Fibroblast of gingiva (primary cell): ENCODE measurements at regions not wholly inside any gene's neighbourhood (a gene's known extent, or its start where the extent isn't known, plus 50 kb on each side); places are given as distances from the start of the nearest gene placed in this dataset.

Source experiments
- DNase-seq: peaks from one replicate; pipeline ENCODE4 v3.0.0-alpha.2; 2011; ENCODE audit warnings: low read depth

DNA sequence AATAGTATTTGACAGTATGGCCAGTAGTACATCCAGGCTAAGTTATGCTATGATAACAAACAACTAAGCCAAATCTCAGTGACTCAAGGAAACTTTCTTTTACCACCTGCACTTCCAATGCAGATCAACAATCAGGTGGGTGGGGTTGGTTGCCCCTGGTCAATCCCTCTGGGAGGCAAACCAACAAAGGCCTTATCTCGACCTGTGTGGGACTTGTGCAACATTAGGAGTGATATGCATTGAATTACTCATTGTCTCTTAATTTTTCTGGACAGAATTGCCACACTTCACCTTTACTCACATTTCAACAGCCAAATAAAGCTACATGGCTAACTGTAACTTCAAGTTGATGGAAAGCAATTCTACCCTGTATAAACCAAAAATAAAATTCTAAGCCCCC, 1049.3 kb upstream of the CDH2 start:
- DNase-seq = no peak

DNA sequence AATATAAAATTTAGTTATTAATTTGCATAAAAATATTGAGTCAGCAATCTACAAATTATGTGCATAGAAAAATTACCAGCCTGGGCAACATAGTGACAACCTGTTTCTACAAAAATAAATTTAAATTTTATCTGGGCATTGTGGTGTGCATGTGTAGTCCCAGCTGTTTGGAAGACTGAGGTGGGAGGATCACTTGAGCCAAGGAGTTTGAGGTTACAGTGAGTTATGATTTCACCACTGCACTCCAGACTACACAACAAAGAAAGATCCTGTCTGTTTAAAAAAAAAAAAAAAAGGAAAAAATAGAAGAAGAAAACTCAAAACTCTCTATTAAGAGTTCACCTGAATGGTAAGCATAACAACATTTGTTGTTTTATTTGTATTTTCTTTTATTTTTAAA, 1048.4 kb upstream of the CDH2 start:
- DNase-seq = no peak

DNA sequence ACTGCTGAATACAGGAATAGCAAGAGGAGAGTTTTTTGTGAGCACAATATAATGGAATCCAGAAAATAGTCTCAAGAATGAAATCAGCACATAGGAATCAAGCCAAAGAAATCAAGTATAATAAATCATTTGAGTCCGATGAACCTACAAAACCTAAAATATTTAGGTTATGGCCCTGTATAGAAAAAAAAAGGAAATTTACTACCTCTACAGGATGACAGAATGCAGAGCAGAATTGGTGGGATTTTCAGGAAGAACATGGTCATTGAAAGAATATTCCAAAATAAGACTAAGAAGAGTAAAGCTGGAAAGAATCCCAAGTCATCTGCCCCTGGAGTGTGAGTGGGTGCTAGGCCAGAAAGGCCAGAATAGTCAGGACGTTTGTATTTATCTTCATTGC, 1041.2 kb upstream of the CDH2 start:
- DNase-seq = no peak

DNA sequence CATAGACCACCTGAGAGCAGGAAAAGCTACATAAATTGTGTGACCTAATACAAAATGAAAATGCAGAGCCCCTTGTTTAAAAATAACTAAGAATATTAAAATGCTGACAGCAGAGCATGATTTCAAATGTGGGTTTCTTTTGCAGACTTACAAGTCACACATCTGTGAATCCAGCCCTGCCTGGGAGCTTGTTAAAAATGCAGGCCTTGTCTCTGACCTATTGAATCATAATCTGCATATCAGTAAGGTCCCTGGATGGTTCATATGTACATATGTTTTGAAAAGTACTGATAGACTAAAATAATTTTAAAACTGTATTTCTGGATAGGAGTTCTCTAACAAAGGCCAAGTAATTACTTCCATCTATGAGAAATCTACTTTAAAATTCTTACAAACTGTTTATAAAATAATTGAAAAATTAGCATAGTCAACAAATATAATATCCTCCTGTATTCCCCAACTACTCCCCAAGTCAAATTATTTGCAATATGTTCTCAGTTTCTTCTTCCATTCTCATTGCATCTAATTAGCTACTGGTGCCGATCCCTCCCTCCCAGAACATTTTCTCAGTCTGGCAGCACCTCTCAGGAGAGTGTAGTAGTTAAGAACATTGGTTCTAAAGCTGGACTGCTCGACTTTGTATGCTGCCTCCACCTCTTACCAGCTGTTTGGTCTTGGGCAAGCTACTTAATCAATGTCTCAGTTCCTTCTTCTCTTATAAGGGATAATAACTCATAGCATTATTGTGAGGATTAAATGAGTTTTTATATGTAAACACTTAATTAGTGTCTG, 1040.4 kb upstream of the CDH2 start:
- DNase-seq = no peak

DNA sequence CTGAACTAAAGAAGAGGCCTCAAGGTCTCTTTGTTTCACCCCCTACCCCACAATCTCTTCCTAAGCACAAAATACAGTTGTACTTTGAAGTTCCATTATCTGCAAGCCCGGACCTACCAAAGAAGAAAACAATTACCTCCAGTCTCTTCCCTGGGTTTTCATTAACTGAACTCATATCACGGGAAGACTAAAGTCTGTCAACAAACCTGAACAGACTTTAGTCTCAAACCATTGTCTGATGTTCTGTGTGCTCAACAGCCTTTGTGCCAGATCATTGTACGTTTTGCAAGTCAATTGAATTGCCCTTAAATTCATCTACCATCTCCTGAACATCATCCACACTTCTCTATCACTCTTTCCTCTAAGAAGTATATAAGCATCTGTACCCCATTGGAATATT, 1021.9 kb upstream of the CDH2 start:
- no peak for DNase-seq

DNA sequence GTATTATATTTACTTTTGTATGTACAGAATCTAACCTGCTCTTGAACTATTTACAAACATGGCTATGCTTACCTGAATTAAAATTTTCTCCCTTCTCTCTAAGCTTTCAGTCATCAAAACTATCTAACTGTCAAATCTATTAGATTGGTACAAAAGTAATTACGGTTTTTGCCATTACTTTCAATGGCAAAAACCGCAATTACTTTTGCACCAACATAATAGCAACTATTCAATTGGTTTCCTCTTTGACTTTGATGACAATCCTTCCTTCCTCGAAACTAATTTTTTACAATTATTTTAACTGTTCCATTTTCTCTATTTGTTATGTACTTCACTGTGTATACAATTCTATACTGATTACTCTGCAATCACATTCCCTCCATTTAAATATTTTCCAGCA, 1019.4 kb upstream of the CDH2 start:
- DNase-seq = no peak

DNA sequence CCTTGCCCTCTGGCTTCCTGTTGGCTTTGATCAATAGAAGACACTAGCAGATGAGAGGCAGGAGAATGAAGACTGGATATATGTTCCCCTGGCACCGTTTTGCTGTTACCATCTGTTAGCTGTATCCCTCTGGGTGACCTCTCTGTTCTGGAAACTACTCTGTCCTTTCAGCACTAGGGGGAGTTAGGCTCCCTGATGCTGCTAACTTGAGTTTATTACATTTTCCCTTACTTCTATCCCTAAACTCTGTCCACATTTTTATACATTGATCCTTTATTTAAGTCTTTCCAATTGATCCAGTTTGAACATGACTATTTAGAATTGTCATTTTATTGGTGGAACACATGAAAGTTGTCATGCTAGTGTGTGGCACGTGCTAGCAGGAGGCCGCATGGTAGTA, 1014.3 kb upstream of the CDH2 start:
- peak; percentile 37 for DNase-seq

DNA sequence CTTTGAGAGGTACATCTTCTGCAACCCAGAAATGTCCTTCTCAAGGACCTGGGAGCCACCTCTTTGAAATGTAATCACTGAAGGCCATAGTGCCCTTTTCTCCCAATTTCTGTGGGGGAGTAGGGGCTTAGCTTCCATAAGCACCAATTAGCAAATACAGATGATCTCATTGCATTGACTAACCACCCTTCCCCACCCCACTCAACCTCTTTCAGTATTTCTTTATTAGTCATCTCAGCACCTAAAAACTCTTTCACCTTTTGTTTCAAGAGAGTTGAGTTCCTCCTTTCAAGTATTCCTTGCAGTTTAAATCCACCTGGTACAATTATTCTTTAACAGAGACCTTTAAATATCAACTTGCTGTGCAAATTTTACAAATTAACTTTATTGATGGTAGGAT, 1011.8 kb upstream of the CDH2 start:
- no peak for DNase-seq

DNA sequence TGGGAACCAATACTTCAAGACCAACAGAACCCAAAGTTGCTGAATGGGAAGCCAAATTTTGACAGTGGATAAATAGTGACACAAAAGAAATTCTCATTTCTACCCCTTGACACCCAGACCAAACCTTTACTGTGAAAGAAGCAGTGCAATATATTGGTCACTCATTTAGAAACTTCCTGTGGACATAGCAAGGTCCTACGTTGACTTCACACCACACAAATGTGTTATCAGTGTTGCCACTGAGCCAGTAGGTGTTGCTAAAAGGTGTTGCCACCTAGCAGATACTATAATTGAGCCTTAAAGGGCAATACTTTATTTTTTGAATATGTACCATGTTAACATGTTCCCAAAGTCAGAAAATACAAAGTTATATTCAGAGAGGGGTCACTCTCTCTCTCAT, 1008.9 kb upstream of the CDH2 start:
- no peak for DNase-seq

DNA sequence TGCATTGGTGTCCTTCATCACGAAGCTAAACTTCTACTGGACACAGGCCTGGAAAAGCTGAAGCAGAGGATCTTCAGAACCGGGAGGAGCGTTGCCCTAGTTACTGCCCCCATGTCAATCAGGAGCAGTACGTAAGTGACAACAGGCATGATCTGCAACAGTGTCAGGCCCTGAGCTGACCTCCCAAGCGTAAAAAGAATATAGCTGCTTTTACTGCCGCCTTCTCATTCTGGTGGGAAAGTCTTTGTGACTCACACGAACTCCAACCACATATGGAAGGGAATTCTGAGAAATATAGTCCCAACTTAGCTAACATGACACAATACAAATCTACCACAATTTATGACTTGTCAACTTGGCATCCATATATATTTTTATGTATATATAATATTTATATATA, 1007.7 kb upstream of the CDH2 start:
- DNase-seq = no peak

DNA sequence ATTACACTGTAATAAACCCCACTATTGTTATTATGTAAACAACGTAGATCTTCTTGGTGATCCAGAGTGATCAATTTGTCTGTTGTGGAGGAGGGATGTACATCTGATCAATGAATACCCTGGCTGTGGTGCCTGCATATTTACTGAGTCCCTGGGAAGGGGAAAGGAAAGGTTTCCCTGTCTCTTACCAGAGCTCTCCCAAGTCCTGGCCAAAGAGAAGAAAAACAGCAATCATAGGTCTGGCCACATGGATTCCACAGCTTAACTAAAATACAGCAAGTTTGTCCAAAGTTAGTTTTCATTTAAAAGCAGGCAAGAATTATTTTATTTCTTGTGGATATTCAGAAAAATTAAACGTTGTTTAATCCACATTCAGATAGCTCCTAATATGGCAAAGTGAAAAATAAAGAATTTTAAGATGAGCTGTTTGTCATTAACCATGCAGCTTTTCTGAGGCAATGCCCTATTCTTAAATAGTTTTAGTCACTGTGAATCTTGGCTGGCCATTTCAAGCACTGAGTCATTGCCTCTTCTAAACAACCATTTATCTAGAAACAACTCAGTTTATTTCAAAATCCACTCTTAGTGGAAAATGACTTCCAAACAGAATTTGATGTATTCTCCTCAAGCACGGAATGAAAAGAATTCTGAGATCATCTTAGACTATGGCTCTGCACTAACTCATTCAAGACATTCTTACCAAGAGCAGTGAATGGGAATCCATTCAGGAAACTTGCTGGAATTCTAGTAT, 1004.4 kb upstream of the CDH2 start:
- DNase-seq = peak; percentile 92

DNA sequence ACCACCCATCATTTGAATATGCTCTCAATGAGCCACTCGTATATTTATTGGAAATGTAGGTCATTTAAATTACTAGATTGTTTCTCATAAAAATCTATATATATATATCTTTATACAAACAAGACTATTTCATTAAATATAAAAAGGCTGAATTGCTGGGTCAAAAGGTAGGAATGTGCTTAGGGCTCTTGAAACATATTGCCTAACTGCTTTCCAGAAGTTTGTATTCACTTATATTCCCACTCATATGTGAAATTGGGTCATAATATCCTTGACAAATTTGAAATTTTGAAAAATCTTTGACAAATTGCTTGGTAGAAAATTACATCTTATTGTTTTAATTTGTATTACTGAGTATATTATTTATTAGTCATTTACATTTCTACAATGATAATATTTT, 999.8 kb upstream of the CDH2 start:
- no peak for DNase-seq

DNA sequence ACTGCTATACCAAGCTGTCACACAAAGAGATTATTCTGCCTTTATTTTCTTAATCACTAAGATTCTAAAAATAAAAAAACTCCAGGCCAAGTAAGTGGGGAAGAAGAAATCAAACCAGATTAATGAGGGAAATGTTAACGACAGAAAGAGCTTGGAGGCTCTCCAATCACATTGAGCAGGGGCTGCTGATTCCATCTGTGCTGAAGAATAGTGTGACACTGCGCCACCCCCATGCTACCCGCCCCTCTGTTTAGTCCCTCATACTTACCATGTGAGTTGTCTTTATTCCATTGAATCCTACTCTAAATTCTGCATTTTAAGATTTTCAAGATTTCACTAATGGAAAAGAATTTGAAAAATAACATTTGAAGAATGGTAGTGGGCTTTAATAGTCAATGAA, 998.0 kb upstream of the CDH2 start:
- DNase-seq = no peak

DNA sequence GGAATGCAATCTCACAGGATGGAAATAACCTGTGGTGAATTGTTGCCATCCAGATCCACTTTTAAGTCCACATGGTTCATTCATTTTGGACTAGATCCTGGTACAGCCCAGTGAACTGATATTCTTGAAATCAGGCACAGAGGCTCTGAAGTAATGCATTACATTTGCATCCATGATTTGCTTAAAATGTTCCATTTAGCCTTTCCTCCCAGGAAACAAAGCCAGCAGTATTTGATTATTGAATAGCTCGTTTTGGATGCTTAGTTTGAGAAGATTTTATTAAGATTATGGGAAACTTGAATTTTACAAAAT, 995.8 kb upstream of the CDH2 start:
- DNase-seq = no peak

DNA sequence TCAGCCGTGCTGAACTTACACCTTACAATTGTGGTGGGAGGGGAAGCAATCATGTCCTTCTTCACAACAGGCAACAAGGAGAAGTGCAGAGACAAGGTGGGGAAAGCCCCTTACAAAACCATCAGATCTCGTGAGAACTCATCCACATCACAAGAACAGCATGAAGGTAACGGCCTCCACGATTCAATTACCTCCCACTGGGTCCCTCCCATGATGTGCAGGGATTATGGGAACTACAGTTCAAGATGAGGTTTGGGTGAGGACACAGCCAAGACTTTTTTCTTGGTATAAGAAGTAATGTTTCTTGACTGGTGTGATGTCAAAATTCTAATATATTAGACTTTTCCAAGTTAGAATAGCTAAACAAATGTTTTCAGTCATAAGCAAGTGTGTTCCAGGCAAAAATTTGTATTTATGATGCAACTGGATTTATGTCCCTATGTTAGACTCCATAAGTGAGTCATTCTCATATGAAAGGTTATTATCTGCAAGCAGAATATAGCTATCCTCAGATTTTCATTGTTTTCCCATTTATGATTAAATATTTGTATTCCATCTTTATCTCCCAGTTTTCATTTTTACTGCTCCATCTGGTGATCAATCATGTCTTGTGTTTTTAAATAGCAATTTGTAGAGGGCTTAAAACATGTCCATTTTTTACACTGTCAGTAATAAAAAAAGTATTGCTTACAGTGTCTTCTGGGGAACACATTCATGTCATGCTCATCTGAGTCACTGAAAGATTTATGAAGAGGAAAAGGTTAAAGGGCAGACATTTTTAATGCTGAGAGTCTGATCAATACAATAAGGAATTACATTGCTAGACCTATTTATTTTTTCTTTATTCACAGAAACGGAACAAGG, 995.2 kb upstream of the CDH2 start:
- no peak for DNase-seq

DNA sequence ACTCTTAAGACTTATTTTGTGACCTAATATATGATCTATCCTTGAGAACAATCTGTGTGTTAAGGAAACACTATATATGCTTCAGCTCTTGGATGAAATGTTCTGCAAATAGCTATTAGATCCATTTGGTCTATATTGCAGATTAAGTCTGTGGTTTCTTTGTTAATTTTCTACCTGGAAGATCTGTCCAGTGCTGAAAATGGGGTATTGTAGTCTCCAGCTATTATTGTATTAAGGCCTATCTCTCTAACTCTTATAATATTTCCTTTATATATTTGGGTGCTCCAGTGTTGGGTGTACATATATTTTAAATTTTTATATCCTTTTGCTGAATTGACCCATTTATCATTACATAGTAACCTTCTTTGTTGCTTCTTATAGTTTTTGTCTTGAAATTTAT, 992.7 kb upstream of the CDH2 start:
- DNase-seq = no peak

DNA sequence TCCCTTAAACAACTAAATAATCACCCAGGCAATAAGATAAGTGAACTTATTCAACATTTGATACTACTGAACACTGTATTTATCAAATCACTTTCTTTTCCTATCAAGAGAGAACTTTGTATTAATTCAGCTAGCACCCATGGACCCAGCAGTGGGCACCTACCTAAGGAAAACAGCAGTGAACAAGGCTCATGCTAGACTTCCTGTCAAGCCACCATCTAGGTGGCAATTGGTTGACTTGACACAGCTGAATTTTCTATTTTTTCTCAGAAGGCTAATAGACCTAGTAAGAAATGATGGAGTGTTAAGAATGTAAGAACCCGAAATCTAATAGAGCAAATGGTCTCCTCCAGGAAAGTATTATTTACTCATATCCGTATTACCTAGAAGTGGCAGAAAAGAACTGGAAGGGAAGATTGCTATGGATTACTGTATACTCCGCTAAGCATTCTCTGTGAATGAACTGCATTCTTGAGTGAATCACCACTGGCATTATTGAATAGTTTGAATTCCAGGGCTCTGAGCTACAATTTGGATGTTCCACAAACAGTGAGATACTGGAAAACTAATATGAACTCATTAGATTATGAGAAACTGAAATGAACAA, 988.2 kb upstream of the CDH2 start:
- DNase-seq = peak; percentile 79

DNA sequence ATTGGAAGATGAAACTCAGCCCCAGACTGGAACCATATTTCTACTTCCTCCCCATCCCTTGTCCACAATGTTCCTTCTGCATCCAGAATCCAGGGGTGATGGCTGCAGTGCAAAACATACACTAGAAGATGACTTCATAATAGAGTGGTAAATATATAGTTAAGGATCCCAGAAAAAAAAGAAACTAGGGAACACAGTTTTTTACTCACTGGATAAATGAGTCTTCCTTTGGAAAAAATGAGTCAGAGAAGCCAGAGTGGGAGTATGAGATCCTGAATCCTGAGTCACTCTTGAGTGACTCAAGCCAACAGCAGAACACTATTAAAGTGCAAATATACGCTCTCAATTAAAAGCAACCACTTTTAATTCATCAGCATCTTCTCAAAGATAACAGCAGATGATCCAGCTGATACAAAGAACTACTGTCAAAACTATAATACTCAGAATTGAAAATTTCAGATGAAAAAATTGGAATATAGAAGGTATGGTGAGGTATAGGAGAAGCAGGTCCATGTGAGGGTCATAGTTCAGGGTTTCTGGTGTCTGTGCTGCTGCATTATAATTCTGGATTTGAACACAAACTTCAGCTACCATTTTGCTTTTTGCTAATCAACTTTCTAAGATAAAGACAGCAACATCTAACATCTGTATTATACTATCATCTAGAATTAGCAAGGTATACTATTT, 987.2 kb upstream of the CDH2 start:
- DNase-seq = peak; percentile 89

DNA sequence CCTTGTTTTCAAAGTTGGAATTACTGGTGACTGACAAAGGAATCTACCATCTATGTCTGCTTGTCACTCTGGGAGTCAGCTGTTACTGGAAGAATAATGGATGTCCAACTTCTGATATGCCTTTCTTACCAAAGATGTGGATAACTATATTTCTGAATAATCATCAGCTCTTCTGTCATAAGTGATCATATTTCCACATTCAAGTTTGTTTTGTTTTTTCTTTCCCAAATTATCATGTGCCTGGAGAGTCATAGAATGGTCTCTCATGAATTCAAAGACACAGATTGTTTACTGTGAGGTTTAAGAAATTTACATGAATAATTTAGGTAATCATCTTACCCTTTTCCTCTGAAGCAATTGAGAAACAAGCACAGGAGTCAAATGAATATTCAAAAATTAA, 986.7 kb upstream of the CDH2 start:
- peak; percentile 43 for DNase-seq

DNA sequence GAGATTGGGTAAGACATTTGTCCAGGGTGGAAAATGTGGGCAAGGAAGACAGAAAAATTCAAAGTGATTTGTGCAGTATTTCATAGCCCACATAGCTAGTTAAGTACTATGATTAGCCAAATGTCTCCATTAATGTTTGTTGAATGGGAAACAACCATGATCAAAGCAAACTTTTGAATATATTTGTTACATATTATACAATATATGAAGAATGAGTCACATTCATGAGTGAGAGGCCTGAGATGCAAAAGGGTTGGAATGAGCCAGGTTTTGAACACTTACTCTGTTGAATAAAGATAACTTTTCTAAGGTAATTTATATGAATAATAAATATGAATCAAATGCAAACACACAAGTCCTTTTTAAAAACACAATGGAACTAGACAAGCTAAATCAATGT, 984.5 kb upstream of the CDH2 start:
- DNase-seq = no peak

DNA sequence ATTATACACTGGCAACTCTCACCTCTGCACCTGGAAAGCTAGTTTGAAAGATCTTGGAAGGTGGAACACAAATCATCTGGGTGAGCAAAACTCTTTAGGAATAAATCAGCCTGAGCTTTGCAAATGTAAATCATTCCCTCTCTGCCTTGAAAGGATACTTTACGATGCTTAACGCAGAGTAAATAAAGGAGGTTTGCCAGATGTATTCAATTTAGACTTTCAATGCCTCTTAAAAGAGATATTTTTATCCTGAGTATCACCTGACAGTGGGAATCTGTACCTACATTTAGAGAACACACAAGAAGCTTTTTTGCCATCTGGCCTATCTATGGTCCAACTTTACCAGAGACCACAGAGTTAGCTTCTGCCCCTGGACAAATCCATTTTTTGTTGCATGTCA, 983.2 kb upstream of the CDH2 start:
- no peak for DNase-seq

DNA sequence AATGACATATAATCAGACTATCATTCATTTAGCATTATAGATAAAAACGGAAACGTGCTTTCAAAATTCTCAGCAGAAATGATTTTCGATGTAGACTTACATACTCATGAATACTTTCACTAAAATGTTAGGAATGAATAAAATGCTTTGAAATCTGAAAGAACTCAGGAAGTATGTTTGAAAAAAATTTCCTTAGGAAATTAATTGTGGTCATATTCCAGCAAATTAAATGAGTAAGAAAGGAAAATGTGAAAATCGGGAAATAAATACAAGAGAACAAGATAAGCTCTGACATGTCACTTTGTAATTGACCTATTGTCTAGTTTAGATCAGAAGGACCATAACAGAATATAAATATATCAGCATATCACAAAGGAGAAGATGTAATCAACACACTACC, 981.0 kb upstream of the CDH2 start:
- no peak for DNase-seq
